H7 (cell line): ENCODE measurements at regions not wholly inside any gene's neighbourhood (a gene's known extent, or its start where the extent isn't known, plus 50 kb on each side); places are given as distances from the start of the nearest gene placed in this dataset.
"Not testable (repeated sequence)": the region's sequence is repeated elsewhere in the genome, so short reads cannot be mapped to it uniquely, and the experiment has no call there.

Experiments used
- DNase-seq: peaks from one replicate; pipeline ENCODE4 v3.0.0; 2012
- H3K27me3 ChIP-seq: 2 replicates; pipeline ENCODE4 v1.6.0; 2011; ENCODE audit warnings: mild to moderate bottlenecking, low read length; ENCODE audit not compliant: control insufficient read depth, insufficient read depth
- H3K36me3 ChIP-seq: replicated peaks from 2 replicates; pipeline ENCODE4 v1.5.1; 2011; ENCODE audit warnings: low read length; ENCODE audit not compliant: control insufficient read depth, insufficient read depth
- H3K4me3 ChIP-seq: 2 replicates; pipeline ENCODE4 v1.5.1; 2011; ENCODE audit warnings: low read depth, mild to moderate bottlenecking, control low read depth, low read length, moderate library complexity; ENCODE audit not compliant: insufficient read depth

- H3K36me3 ChIP-seq, H3K4me3 ChIP-seq, DNase-seq, H3K27me3 ChIP-seq: not testable (repeated sequence)
Observed at GRCh38 chr3:75962054-75962453, 176.7 kb upstream of the ZNF717 start.

DNA sequence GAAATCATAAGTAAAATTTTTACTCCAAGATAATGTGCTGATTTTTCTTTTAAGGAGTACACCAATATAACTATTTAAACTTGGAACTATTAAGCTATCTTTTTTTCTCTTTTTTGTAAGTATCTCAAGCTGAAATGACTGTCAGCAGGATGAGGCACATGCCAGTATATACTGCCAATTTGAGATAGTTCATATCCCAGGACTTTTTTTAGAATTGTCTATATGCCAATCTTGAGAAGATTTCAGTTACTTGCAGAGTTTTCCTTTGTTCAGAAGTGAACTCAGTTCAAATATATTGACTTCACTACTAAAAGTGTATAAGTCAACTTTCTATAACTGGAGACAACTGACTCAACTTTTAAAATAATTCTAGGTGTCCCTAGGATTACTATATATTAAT lies 181.7 kb upstream of the ZNF717 start:
- Histone ChIP-seq H3K4me3 (no peak overlapping the region), H3K36me3 (no peaks in the 10 kb centered on the region), H3K27me3 (no peaks in the 10 kb centered on the region)
- DNase-seq, result no peak

DNA sequence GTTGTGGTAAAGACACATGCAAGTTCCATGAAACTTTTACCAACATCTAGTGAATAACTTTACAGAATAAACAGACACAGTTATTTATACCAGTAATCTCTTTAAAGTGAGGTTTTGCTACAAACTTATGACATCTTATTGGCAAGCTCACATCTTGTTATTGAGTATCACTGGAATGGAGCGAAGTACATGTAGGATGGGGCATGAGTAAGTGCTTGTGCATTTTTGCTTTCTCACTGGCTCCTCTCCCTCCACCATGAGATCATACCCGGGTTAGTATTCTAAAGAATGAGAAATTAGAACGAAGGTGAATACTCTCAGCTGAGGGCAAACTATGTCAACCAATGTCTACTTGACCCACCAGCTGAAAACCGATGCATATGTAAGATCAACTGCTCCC lies 193.3 kb upstream of the ZNF717 start:
- no peak for DNase-seq
- H3K4me3 ChIP-seq, result no peak overlapping the region
- H3K27me3 ChIP-seq, result no peaks in the 10 kb centered on the region

DNA sequence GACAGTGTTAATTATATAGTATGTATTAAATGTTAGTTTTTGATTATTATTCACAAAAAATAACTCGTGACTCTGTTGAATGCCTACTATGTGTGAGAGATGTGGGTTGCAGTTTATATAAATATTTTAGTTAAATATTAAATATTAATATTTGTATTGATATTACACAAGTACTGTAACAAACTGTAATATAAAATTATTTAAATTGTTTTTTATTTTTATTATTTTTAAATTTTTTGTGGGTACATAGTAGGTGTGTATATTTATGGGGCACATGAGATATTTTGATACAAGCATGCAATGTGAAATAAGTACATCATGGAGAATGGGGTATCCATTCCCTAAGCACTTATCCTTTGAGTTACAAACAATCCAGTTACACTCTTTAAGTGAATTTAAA lies 196.1 kb upstream of the ZNF717 start:
- no peak overlapping the region for H3K4me3 ChIP-seq
- H3K36me3 ChIP-seq, result no peaks in the 10 kb centered on the region
- H3K27me3 ChIP-seq, result no peaks in the 10 kb centered on the region
- no peak for DNase-seq

More for the DNA sequence above, 193.3 kb upstream of the ZNF717 start:
- no peaks in the 10 kb centered on the region for H3K36me3 ChIP-seq

DNA sequence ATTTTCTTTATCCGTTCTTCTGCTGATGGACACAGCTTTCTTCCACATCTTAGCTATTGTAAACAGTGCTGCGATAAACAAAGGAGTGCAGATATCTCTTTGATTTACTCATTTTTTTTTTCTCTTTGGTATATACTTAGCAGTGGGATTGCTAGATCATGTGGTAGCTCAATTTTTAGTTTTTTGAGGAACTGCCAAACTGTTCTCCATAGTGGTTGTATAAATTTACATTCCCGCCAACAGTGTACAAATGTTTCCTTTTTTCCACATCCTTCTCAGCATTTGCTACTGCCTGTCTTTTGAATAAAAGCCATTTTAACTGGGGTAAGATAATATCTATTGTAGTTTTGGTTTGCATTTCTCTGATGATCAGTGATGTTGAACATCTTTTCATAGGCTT lies 196.8 kb upstream of the ZNF717 start:
- Histone ChIP-seq H3K27me3 (no peaks in the 10 kb centered on the region), H3K4me3 (no peak overlapping the region), H3K36me3 (no peaks in the 10 kb centered on the region)
- no peak for DNase-seq

DNA sequence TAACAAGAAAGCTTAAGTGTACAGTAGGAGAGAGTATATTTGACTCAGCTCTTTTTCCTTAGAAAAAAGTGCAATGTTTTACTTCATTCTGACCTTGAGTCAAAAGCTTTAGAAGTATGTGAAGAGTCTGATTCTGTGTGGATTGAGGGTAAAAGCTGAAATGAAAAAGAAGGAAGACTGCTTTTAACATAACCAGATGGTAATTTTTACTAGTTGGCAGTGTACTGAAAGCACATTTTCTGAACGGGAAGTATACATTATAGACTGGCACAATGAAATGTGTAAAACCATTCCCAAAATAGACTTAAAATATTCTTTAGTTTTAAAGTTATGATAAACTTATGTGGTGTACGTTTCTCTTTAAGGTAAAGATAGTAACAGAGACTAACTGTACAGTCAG lies 197.8 kb upstream of the ZNF717 start:
- no peak for DNase-seq
- H3K36me3 ChIP-seq, result no peaks in the 10 kb centered on the region
- no peak overlapping the region for H3K4me3 ChIP-seq
- H3K27me3 ChIP-seq, result no peaks in the 10 kb centered on the region

GRCh38 chr3:75983609-75984290 lies 198.4 kb upstream of the ZNF717 start:
- no peak for DNase-seq
- Histone ChIP-seq H3K36me3 (no peaks in the 10 kb centered on the region), H3K27me3 (no peaks in the 10 kb centered on the region), H3K4me3 (no peak overlapping the region)

GRCh38 chr3:75985432-75985831 lies 200.1 kb upstream of the ZNF717 start:
- no peak for DNase-seq
- Histone ChIP-seq H3K36me3 (no peaks in the 10 kb centered on the region), H3K4me3 (no peak overlapping the region), H3K27me3 (no peaks in the 10 kb centered on the region)

- no peak overlapping the region for H3K4me3 ChIP-seq
- no peak for DNase-seq
- H3K36me3 ChIP-seq, result no peaks in the 10 kb centered on the region
- H3K27me3 ChIP-seq, result no peaks in the 10 kb centered on the region
Observed at GRCh38 chr3:76010252-76010651, 224.9 kb upstream of the ZNF717 start.

DNA sequence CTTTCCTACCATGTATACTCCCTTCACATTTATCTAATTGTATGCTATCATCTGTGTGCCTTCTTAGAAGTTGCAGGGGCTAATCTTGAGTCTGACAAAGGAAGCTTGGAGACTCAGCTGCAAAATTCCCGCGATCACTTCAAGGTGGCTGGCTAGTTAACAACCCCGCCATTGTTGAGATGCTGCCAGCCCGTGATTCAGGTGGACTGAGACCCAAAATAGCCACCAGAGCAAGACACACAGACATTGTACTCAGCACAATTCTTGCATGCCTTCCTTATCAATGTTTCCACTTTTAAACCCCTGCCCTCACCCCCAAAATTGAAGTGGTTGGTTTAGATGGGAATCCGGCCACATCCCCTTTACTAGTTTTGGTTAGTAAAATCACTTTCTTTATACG lies 225.8 kb upstream of the ZNF717 start:
- H3K4me3 ChIP-seq, result no peak overlapping the region
- H3K27me3 ChIP-seq, result no peaks in the 10 kb centered on the region
- no peak for DNase-seq
- H3K36me3 ChIP-seq, result no peaks in the 10 kb centered on the region

DNA sequence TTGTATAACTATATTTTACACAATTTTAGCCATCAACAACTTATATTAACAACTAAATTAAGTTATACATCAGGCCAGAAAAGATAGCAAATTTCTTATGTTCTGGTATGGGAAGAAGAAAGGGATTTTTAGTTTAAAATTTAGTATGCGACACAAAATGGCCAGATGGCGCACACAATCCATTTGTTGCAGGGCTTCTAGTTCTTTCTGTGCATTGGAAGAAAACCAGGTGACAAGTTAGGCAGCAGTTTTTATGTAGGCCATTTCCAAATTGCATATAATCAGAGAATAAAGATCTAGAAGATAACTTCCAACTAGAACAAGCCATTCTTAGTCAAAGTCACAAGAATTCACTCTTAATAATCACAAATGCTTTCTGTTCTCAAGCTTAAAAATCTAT lies 230.1 kb upstream of the ZNF717 start:
- Histone ChIP-seq H3K27me3 (no peaks in the 10 kb centered on the region), H3K4me3 (no peak overlapping the region), H3K36me3 (no peaks in the 10 kb centered on the region)
- no peak for DNase-seq

DNA sequence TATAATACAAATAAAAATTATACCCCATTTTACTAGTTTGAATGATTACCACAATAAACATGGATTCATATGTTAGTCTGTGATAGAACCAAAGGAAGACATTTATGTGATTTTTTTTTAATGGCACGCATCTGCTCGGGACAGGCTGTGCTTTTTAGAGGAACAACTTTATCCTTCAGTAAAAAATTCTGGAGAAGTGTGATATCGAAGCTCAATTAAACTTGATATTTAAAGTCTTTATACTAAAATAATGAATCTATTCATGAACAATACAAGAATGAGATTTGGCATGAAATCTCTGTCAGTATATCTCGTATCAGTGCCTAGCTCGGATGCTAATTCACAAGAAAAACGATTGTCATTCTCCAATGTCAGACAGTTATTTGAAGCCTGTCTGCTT lies 230.8 kb upstream of the ZNF717 start:
- Histone ChIP-seq H3K4me3 (no peak overlapping the region), H3K27me3 (no peaks in the 10 kb centered on the region), H3K36me3 (no peaks in the 10 kb centered on the region)
- DNase-seq, result no peak

GRCh38 chr3:76016769-76017439 lies 231.6 kb upstream of the ZNF717 start:
- no peaks in the 10 kb centered on the region for H3K27me3 ChIP-seq
- H3K36me3 ChIP-seq, result no peaks in the 10 kb centered on the region
- H3K4me3 ChIP-seq, result no peak overlapping the region
- DNase-seq, result no peak

- no peaks in the 10 kb centered on the region for H3K36me3 ChIP-seq
- H3K4me3 ChIP-seq, result no peak overlapping the region
- H3K27me3 ChIP-seq, result no peaks in the 10 kb centered on the region
- DNase-seq, result no peak
Observed at GRCh38 chr3:76021376-76021775, 236.0 kb upstream of the ZNF717 start.

DNA sequence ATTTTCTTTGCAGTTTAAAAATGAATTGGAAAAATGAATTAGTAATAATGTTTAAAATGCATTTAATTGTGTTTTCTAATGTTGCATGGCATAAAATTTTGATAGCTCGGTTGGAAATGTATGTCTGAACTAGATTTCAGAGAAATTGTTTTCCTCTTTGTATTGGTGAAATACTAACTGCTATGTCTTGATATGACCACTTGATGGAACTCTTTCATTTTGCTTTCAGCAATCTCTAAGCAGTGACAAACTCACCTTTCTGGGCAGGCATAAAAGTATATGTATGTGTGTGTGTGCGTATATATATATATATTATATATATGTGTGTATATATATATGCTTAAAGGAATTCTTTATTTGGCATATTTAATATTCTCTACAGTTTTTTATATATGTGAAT lies 239.3 kb upstream of the ZNF717 start:
- DNase-seq, result no peak
- Histone ChIP-seq H3K4me3 (no peak overlapping the region), H3K27me3 (no peaks in the 10 kb centered on the region)

More for the DNA sequence above, 239.3 kb upstream of the ZNF717 start:
- H3K36me3 ChIP-seq, result no peaks in the 10 kb centered on the region
